Stimulated activated CD8-positive, alpha-beta memory T cell treated with anti-CD3 and anti-CD28 coated beads, Interleukin-4, amount 100 ng/mL, for 48 hours (primary cell): ENCODE measurements at regions not wholly inside any gene's neighbourhood (a gene's known extent, or its start where the extent isn't known, plus 50 kb on each side); places are given as distances from the start of the nearest gene placed in this dataset.

Source experiments
- DNase-seq: peaks from one replicate; pipeline ENCODE4 v3.0.0-alpha.2; 2020

GRCh38 chr2:21543630-21544029, 419.9 kb downstream of the TDRD15 start:
- no peak for DNase-seq

- no peak for DNase-seq
These were observed 420.6 kb downstream of the TDRD15 start for GRCh38 chr2:21544392-21544791.

- no peak for DNase-seq
These were observed 429.2 kb downstream of the TDRD15 start for GRCh38 chr2:21552981-21553380.

GRCh38 chr2:21559351-21559750, 435.6 kb downstream of the TDRD15 start:
- DNase-seq, result no peak

- DNase-seq, result no peak
These were observed 438.2 kb downstream of the TDRD15 start for GRCh38 chr2:21561965-21562364.

- DNase-seq, result no peak
These were observed 443.6 kb downstream of the TDRD15 start for GRCh38 chr2:21567395-21567794.

- no peak for DNase-seq
These were observed 447.9 kb downstream of the TDRD15 start for GRCh38 chr2:21571686-21572085.

GRCh38 chr2:21580391-21580790, 456.6 kb downstream of the TDRD15 start:
- no peak for DNase-seq

GRCh38 chr2:21585881-21586280, 462.1 kb downstream of the TDRD15 start:
- DNase-seq, result no peak

GRCh38 chr2:21590026-21590690, 466.4 kb downstream of the TDRD15 start:
- no peak for DNase-seq

GRCh38 chr2:21591926-21592325, 468.2 kb downstream of the TDRD15 start:
- no peak for DNase-seq

- no peak for DNase-seq
These were observed 475.6 kb downstream of the TDRD15 start for GRCh38 chr2:21599417-21599816.

- no peak for DNase-seq
These were observed 479.0 kb downstream of the TDRD15 start for GRCh38 chr2:21602789-21603188.

GRCh38 chr2:21607572-21607971, 483.8 kb downstream of the TDRD15 start:
- DNase-seq, result no peak

- no peak for DNase-seq
These were observed 486.5 kb downstream of the TDRD15 start for GRCh38 chr2:21610304-21610703.

- DNase-seq, result no peak
These were observed 494.2 kb downstream of the TDRD15 start for GRCh38 chr2:21617885-21618434.

- DNase-seq, result no peak
These were observed 497.0 kb downstream of the TDRD15 start for GRCh38 chr2:21620771-21621170.

GRCh38 chr2:21627938-21628337, 504.2 kb downstream of the TDRD15 start:
- DNase-seq, result no peak

- DNase-seq, result no peak
These were observed 509.2 kb downstream of the TDRD15 start for GRCh38 chr2:21633015-21633414.

- no peak for DNase-seq
These were observed 509.7 kb downstream of the TDRD15 start for GRCh38 chr2:21633466-21633865.

- no peak for DNase-seq
These were observed 510.1 kb downstream of the TDRD15 start for GRCh38 chr2:21633911-21634310.

- DNase-seq, result no peak
These were observed 516.3 kb downstream of the TDRD15 start for GRCh38 chr2:21640046-21640445.

GRCh38 chr2:21642647-21643046, 518.9 kb downstream of the TDRD15 start:
- no peak for DNase-seq

- no peak for DNase-seq
These were observed 519.4 kb downstream of the TDRD15 start for GRCh38 chr2:21643180-21643579.

- no peak for DNase-seq
These were observed 520.5 kb downstream of the TDRD15 start for GRCh38 chr2:21644266-21644665.
